Gastrocnemius medialis (tissue), 4 donors: ENCODE measurements at regions not wholly inside any gene's neighbourhood (a gene's known extent, or its start where the extent isn't known, plus 50 kb on each side); places are given as distances from the start of the nearest gene placed in this dataset.

Experiments
- POLR2A ChIP-seq, 2 donors: fragments of 450-650 bp; IDR thresholded peaks; one replicate each; pipeline ENCODE4 v1.6.1; 2017; ENCODE audit warnings: antibody characterized with exemption in 2 of 2, mild to moderate bottlenecking in 2 of 2, moderate library complexity in 2 of 2
- TF ChIP-seq, protein P1 (sequence below), 5 experiments: fragments of 450-650 bp in 3 of 5; fragments of 200-600 bp in 2 of 5; sonication (generic) in 2 of 5; IDR thresholded peaks in 4 of 5; conservative IDR thresholded peaks in 1 of 5; 1 replicate in 4 of 5; 2 replicates in 1 of 5; pipeline ENCODE4 v1.5.1; 2016 to 2019; ENCODE audit warnings: antibody characterized with exemption in 5 of 5, mild to moderate bottlenecking in 3 of 5, moderate library complexity in 3 of 5

DNA sequence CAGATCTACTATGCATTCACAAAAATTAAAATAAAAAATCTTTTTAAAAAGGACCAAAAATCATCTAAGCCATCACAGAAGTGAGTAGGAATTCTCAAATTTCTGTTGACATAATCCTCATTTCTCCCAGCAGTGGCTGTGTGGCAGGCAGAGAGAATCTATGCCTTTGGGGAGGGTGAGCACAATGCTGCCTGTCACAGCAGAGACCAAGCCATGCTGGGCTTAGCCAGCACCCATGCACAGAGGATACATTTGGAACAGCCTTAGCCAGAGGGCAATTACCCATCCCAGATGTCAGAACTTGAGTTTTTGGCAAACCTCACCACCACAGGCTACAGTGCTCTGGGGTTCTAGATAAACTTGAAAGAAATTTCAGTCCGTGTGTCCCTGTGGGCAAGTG lies 1274.8 kb upstream of the ADGRL3 start:
- TF ChIP-seq POLR2A (IDR thresholded peaks at IDR 0.05), result no peak
- TF ChIP-seq, protein P1, sequence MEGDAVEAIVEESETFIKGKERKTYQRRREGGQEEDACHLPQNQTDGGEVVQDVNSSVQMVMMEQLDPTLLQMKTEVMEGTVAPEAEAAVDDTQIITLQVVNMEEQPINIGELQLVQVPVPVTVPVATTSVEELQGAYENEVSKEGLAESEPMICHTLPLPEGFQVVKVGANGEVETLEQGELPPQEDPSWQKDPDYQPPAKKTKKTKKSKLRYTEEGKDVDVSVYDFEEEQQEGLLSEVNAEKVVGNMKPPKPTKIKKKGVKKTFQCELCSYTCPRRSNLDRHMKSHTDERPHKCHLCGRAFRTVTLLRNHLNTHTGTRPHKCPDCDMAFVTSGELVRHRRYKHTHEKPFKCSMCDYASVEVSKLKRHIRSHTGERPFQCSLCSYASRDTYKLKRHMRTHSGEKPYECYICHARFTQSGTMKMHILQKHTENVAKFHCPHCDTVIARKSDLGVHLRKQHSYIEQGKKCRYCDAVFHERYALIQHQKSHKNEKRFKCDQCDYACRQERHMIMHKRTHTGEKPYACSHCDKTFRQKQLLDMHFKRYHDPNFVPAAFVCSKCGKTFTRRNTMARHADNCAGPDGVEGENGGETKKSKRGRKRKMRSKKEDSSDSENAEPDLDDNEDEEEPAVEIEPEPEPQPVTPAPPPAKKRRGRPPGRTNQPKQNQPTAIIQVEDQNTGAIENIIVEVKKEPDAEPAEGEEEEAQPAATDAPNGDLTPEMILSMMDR (IDR thresholded peaks at IDR 0.05 in 4 of 5, conservative IDR thresholded peaks at IDR 0.05 in 1 of 5), result no peak
